SK-N-SH treated with all-trans-retinoic acid at 6 μM for 48 hours (cell line): ENCODE measurements at regions not wholly inside any gene's neighbourhood (a gene's known extent, or its start where the extent isn't known, plus 50 kb on each side); places are given as distances from the start of the nearest gene placed in this dataset.

Experiments used
- ARNTL ChIP-seq: fragments of 450-650 bp; formaldehyde crosslinking; IDR thresholded peaks from 2 replicates; pipeline ENCODE4 v1.5.0; 2020; ENCODE audit warnings: low read depth, mild to moderate bottlenecking, moderate library complexity, borderline replicate concordance
- ISL1 ChIP-seq: fragments of 250-450 bp; sonication (Bioruptor Pico); IDR thresholded peaks from 2 replicates; pipeline ENCODE4 v2.1.2; 2022; ENCODE audit warnings: mild to moderate bottlenecking, moderate library complexity
- OSR1 ChIP-seq: fragments of 250-450 bp; sonication (Bioruptor Pico); IDR thresholded peaks from 2 replicates; pipeline ENCODE4 v1.8.0; 2022; ENCODE audit warnings: moderate library complexity, mild to moderate bottlenecking, inconsistent platforms
- ZNF70 ChIP-seq: fragments of 450-650 bp; formaldehyde crosslinking; IDR thresholded peaks from 2 replicates; pipeline ENCODE4 v1.5.0; 2020; ENCODE audit warnings: mild to moderate bottlenecking, moderate library complexity
- TF ChIP-seq, protein P1 (sequence below): fragments of 250-450 bp; sonication (Bioruptor Pico); IDR thresholded peaks from 2 replicates; pipeline ENCODE4 v1.5.0; 2020; ENCODE audit warnings: mild to moderate bottlenecking, moderate library complexity
- TF ChIP-seq, protein P2 (sequence below): fragments of 250-450 bp; sonication (Bioruptor Pico); IDR thresholded peaks from 2 replicates; pipeline ENCODE4 v1.8.0; 2020; ENCODE audit warnings: mild to moderate bottlenecking, moderate library complexity, borderline replicate concordance
- TF ChIP-seq, protein P3 (sequence below): fragments of 250-450 bp; sonication (Bioruptor Pico); IDR thresholded peaks from 2 replicates; pipeline ENCODE4 v1.5.1; 2021; ENCODE audit warnings: mild to moderate bottlenecking, moderate library complexity

DNA sequence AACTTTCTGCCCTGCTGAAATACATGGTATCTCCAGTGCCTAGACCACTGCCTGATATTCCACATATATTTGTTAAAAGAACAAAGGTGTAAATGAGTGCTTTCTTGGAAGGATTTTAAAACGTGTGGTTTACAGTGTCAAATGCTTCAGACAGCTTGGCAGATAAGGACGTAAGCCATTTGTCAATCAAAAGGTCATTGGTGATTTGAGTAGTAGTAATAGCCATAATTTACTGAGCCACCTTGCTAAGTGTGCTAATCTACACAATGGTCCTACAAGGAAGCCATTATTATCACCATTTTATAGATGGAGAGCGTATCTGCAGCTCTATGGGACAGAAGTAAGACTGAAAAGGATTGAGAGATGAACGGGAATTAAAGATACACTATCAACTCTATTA, 186.8 kb upstream of the MPPED2 start:
- TF ChIP-seq, protein P1, sequence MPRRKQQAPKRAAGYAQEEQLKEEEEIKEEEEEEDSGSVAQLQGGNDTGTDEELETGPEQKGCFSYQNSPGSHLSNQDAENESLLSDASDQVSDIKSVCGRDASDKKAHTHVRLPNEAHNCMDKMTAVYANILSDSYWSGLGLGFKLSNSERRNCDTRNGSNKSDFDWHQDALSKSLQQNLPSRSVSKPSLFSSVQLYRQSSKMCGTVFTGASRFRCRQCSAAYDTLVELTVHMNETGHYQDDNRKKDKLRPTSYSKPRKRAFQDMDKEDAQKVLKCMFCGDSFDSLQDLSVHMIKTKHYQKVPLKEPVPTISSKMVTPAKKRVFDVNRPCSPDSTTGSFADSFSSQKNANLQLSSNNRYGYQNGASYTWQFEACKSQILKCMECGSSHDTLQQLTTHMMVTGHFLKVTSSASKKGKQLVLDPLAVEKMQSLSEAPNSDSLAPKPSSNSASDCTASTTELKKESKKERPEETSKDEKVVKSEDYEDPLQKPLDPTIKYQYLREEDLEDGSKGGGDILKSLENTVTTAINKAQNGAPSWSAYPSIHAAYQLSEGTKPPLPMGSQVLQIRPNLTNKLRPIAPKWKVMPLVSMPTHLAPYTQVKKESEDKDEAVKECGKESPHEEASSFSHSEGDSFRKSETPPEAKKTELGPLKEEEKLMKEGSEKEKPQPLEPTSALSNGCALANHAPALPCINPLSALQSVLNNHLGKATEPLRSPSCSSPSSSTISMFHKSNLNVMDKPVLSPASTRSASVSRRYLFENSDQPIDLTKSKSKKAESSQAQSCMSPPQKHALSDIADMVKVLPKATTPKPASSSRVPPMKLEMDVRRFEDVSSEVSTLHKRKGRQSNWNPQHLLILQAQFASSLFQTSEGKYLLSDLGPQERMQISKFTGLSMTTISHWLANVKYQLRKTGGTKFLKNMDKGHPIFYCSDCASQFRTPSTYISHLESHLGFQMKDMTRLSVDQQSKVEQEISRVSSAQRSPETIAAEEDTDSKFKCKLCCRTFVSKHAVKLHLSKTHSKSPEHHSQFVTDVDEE (CRISPR knock-in tag): no peak
- TF ChIP-seq OSR1 (CRISPR knock-in tag) (no peak), ARNTL (no peak), ZNF70 (CRISPR knock-in tag) (no peak), ISL1 (CRISPR knock-in tag) (no peak)
- TF ChIP-seq, protein P2, sequence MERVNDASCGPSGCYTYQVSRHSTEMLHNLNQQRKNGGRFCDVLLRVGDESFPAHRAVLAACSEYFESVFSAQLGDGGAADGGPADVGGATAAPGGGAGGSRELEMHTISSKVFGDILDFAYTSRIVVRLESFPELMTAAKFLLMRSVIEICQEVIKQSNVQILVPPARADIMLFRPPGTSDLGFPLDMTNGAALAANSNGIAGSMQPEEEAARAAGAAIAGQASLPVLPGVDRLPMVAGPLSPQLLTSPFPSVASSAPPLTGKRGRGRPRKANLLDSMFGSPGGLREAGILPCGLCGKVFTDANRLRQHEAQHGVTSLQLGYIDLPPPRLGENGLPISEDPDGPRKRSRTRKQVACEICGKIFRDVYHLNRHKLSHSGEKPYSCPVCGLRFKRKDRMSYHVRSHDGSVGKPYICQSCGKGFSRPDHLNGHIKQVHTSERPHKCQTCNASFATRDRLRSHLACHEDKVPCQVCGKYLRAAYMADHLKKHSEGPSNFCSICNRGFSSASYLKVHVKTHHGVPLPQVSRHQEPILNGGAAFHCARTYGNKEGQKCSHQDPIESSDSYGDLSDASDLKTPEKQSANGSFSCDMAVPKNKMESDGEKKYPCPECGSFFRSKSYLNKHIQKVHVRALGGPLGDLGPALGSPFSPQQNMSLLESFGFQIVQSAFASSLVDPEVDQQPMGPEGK (CRISPR knock-in tag): no peak
- TF ChIP-seq, protein P3, sequence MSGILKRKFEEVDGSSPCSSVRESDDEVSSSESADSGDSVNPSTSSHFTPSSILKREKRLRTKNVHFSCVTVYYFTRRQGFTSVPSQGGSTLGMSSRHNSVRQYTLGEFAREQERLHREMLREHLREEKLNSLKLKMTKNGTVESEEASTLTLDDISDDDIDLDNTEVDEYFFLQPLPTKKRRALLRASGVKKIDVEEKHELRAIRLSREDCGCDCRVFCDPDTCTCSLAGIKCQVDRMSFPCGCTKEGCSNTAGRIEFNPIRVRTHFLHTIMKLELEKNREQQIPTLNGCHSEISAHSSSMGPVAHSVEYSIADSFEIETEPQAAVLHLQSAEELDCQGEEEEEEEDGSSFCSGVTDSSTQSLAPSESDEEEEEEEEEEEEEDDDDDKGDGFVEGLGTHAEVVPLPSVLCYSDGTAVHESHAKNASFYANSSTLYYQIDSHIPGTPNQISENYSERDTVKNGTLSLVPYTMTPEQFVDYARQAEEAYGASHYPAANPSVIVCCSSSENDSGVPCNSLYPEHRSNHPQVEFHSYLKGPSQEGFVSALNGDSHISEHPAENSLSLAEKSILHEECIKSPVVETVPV (CRISPR knock-in tag): no peak
